SK-N-SH (cell line): ENCODE measurements at regions not wholly inside any gene's neighbourhood (a gene's known extent, or its start where the extent isn't known, plus 50 kb on each side); places are given as distances from the start of the nearest gene placed in this dataset.

Experiments
- CTCF ChIA-PET: fragments of 300-600, 350-600 bp; formaldehyde crosslinking; extraction: SDS; loops from one replicate; lab custom pipeline; 2021; lab: Yijun Ruan, JAX
- POLR2A ChIA-PET: fragments of 350-600 bp; sonication (Branson Sonifier 250); formaldehyde crosslinking; extraction: SDS; loops from one replicate; lab custom pipeline; 2020; ENCODE audit warnings: antibody characterized with exemption, inconsistent platforms; lab: Yijun Ruan, JAX
- DNase-seq: peaks from one replicate; pipeline ENCODE4 v3.0.0; 2012
- H2AFZ ChIP-seq: fragments of 200-600 bp; sonication (generic); 2 replicates; pipeline ENCODE4 v1.8.1; 2016; ENCODE audit warnings: antibody characterized with exemption, mild to moderate bottlenecking, low read depth
- H3F3A ChIP-seq: fragments of 200-600 bp; sonication (generic); replicated peaks from 2 replicates; pipeline ENCODE3; 2016; ENCODE audit warnings: antibody characterized with exemption, mild to moderate bottlenecking; ENCODE audit not compliant: insufficient read depth
- H3K27ac ChIP-seq, 2 experiments: fragments of 200-500 bp in 1 of 2; fragments of 200-600 bp in 1 of 2; sonication (Bioruptor generic) in 1 of 2; sonication (generic), shearing (Covaris generic) in 1 of 2; 2 replicates each; pipeline versions ENCODE4 v1.5.1 to v1.6.1; 2014 to 2016; ENCODE audit warnings: low read depth in 2 of 2, inconsistent platforms in 1 of 2, low read length in 1 of 2, mild to moderate bottlenecking in 1 of 2, mixed read lengths in 1 of 2
- H3K27me3 ChIP-seq: fragments of 200-600 bp; sonication (generic), shearing (Covaris generic); 2 replicates; pipeline ENCODE4 v1.6.1; 2016; ENCODE audit warnings: mixed run types; ENCODE audit not compliant: insufficient read depth
- H3K36me3 ChIP-seq, 2 experiments: fragments of 200-500 bp in 1 of 2; fragments of 200-600 bp in 1 of 2; sonication (Bioruptor generic) in 1 of 2; sonication (generic) in 1 of 2; replicated peaks in 1 of 2; 2 replicates each; pipeline versions ENCODE3 to v1.5.1; 2014 to 2016; ENCODE audit warnings: low read length in 1 of 2, mild to moderate bottlenecking in 1 of 2; ENCODE audit not compliant: insufficient read depth in 2 of 2, control insufficient read depth in 1 of 2
- H3K4me1 ChIP-seq, 2 experiments: fragments of 200-500 bp in 1 of 2; fragments of 200-600 bp in 1 of 2; sonication (Bioruptor generic) in 1 of 2; sonication (generic), shearing (Covaris generic) in 1 of 2; 2 replicates each; pipeline versions ENCODE4 v1.5.1 to v1.6.1; 2014 to 2016; ENCODE audit warnings: low read depth in 1 of 2, low read length in 1 of 2, mixed run types in 1 of 2; ENCODE audit not compliant: insufficient read depth in 2 of 2, control insufficient read depth in 1 of 2
- H3K4me2 ChIP-seq: fragments of 200-600 bp; sonication (generic), shearing (Covaris generic); 2 replicates; pipeline ENCODE4 v1.6.1; 2017; ENCODE audit warnings: mixed run types
- H3K4me3 ChIP-seq, 2 experiments: fragments of 200-500 bp in 1 of 2; fragments of 200-600 bp in 1 of 2; sonication (Bioruptor generic) in 1 of 2; sonication (generic), shearing (Covaris generic) in 1 of 2; 2 replicates each; pipeline versions ENCODE4 v1.5.1 to v1.8.1; 2014 to 2016; ENCODE audit warnings: low read depth in 2 of 2, inconsistent platforms in 1 of 2, low read length in 1 of 2, mild to moderate bottlenecking in 1 of 2, mixed read lengths in 1 of 2, moderate library complexity in 1 of 2
- H3K79me2 ChIP-seq: fragments of 200-600 bp; sonication (generic); 2 replicates; pipeline ENCODE4 v1.8.1; 2017; ENCODE audit warnings: mild to moderate bottlenecking; ENCODE audit not compliant: insufficient read depth
- H3K9ac ChIP-seq: fragments of 200-600 bp; sonication (generic); 2 replicates; pipeline ENCODE4 v1.6.1; 2017; ENCODE audit warnings: mixed run types
- H3K9me2 ChIP-seq: fragments of 200-600 bp; sonication (generic); 2 replicates; pipeline ENCODE4 v1.6.1; 2017; ENCODE audit warnings: mixed run types
- H3K9me3 ChIP-seq: fragments of 200-600 bp; sonication (generic); 2 replicates; pipeline ENCODE4 v1.6.1; 2017; ENCODE audit warnings: mixed run types, mild to moderate bottlenecking, moderate library complexity
- H4K20me1 ChIP-seq: fragments of 200-600 bp; sonication (generic); 2 replicates; pipeline ENCODE4 v1.6.1; 2017; ENCODE audit warnings: mild to moderate bottlenecking, mixed run types; ENCODE audit not compliant: insufficient read depth
- EZH2phosphoT487 ChIP-seq: fragments of 200-600 bp; sonication (generic); IDR thresholded peaks from 2 replicates; pipeline ENCODE4 v1.6.1; 2017; ENCODE audit warnings: low read depth, mixed run types, mild to moderate bottlenecking, antibody characterized with exemption, moderate library complexity, borderline replicate concordance
- FOSL2 ChIP-seq: IDR thresholded peaks from 2 replicates; pipeline ENCODE4 v1.4.0; 2012; ENCODE audit warnings: low read depth, mild to moderate bottlenecking, moderate library complexity, borderline replicate concordance
- FOXJ3 ChIP-seq: sonication (generic); formaldehyde crosslinking; IDR thresholded peaks from 2 replicates; pipeline ENCODE4 v1.5.1; 2020; ENCODE audit warnings: mild to moderate bottlenecking, missing genetic modification reagents
- GABPA ChIP-seq: IDR thresholded peaks from 2 replicates; pipeline ENCODE4 v1.4.0; 2012; ENCODE audit warnings: low read depth, mild to moderate bottlenecking
- GATA2 ChIP-seq: sonication (generic); formaldehyde crosslinking; IDR thresholded peaks from 2 replicates; pipeline ENCODE4 v1.5.0; 2020; ENCODE audit warnings: mild to moderate bottlenecking, missing genetic modification reagents
- IRF3 ChIP-seq: fragments of 150-350 bp; IDR thresholded peaks from 2 replicates; pipeline ENCODE4 v1.6.1; 2016; ENCODE audit warnings: mild to moderate bottlenecking, low read depth, low read length
- MEF2A ChIP-seq: IDR thresholded peaks from 2 replicates; pipeline ENCODE4 v1.4.0; 2012; ENCODE audit warnings: low read depth, borderline replicate concordance
- PBX3 ChIP-seq: IDR thresholded peaks from 2 replicates; pipeline ENCODE4; 2012
- POLR2AphosphoS5 ChIP-seq: IDR thresholded peaks from 2 replicates; pipeline ENCODE4 v1.6.1; 2012; ENCODE audit warnings: low read depth, low read length
- RFX5 ChIP-seq: IDR thresholded peaks from 2 replicates; pipeline ENCODE4 v1.6.1; 2012; ENCODE audit warnings: mild to moderate bottlenecking, improper control_type of control experiment, low read length
- SIN3A ChIP-seq: IDR thresholded peaks from 2 replicates; pipeline ENCODE4 v1.6.1; 2012; ENCODE audit warnings: low read depth, mild to moderate bottlenecking, low read length, moderate library complexity, borderline replicate concordance
- TAF1 ChIP-seq: IDR thresholded peaks from 2 replicates; pipeline ENCODE4 v1.6.1; 2012; ENCODE audit warnings: low read depth, mild to moderate bottlenecking, low read length, moderate library complexity, borderline replicate concordance
- TCF12 ChIP-seq: IDR thresholded peaks from 2 replicates; pipeline ENCODE4 v1.4.0; 2012
- USF1 ChIP-seq: IDR thresholded peaks from 2 replicates; pipeline ENCODE4 v1.4.0; 2012; ENCODE audit warnings: low read depth, borderline replicate concordance
- YY1 ChIP-seq: IDR thresholded peaks from 2 replicates; pipeline ENCODE4 v1.4.0; 2012; ENCODE audit warnings: low read depth, mild to moderate bottlenecking
- WGBS: methylation state at CpG from one replicate; pipeline ENCODE4 v1.1.6; 2017; ENCODE audit warnings: low lambda C conversion rate; 5-methylcytosine and 5-hydroxymethylcytosine counted together
- TF ChIP-seq, protein P1 (sequence below): fragments of 150-350 bp; IDR thresholded peaks from 2 replicates; pipeline ENCODE4 v1.6.1; 2017; ENCODE audit warnings: antibody characterized with exemption, low read length, low read depth, borderline replicate concordance
- TF ChIP-seq, protein P2 (sequence below): IDR thresholded peaks from 2 replicates; pipeline ENCODE4 v1.4.0; 2012; ENCODE audit warnings: low read depth

DNA sequence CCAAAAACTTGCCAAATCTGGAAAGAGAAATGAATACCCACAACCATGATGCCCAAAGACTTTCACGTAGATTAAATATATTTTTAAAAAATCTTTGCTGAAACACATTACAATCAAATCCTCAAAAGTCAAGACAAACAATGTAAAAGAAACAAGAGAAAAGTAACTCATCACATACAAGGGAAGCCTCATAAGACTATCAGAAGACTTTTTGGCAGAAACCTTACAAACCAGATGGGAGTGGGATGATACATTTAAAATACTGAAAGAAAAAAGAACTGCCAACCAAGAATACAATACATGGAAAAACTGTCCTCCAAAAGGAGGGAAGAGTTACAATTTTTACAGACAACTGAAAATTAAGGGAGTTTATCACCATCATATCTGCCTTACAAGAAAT lies 319.0 kb upstream of the INTU start:
- TF ChIP-seq TCF12: no peak
- no peak for TF ChIP-seq TAF1
- TF ChIP-seq GABPA: no peak
- no peak for TF ChIP-seq IRF3
- TF ChIP-seq USF1: no peak
- TF ChIP-seq, protein P1, sequence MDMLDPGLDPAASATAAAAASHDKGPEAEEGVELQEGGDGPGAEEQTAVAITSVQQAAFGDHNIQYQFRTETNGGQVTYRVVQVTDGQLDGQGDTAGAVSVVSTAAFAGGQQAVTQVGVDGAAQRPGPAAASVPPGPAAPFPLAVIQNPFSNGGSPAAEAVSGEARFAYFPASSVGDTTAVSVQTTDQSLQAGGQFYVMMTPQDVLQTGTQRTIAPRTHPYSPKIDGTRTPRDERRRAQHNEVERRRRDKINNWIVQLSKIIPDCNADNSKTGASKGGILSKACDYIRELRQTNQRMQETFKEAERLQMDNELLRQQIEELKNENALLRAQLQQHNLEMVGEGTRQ: no peak
- no peak for TF ChIP-seq GATA2 (CRISPR knock-in tag)
- no peak for TF ChIP-seq FOSL2
- no peak for TF ChIP-seq MEF2A
- TF ChIP-seq FOXJ3 (CRISPR knock-in tag): no peak
- no peak for TF ChIP-seq POLR2AphosphoS5
- TF ChIP-seq SIN3A: no peak
- TF ChIP-seq, protein P2, sequence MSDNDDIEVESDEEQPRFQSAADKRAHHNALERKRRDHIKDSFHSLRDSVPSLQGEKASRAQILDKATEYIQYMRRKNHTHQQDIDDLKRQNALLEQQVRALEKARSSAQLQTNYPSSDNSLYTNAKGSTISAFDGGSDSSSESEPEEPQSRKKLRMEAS: no peak
- no peak for TF ChIP-seq RFX5
- TF ChIP-seq YY1: no peak
- TF ChIP-seq EZH2phosphoT487: no peak
- no peak for TF ChIP-seq PBX3
- TF ChIP-seq, all 33 proteins: peak for 0
- H3K79me2 ChIP-seq: no peaks in the 10 kb centered on the region
- H3K36me3 ChIP-seq: no peaks in the 10 kb centered on the region
- ChIA-PET POLR2A (no interaction called here), CTCF (no interaction called here)
- no peaks in the 10 kb centered on the region for H4K20me1 ChIP-seq
- no peak for DNase-seq
- H3K9me2 ChIP-seq: no peaks in the 10 kb centered on the region
- H3K9me3 ChIP-seq: 0 out of 2 replicates have a peak, but pooled peaks cover 5% of the 10 kb centered on the region
- no peak overlapping the region for H3K4me3 ChIP-seq
- no peak overlapping the region for H3K9ac ChIP-seq
- H2AFZ ChIP-seq: no peak overlapping the region
- H3K4me2 ChIP-seq: no peak overlapping the region
- H3K27ac ChIP-seq: no peak overlapping the region
- no peaks in the 10 kb centered on the region for H3K4me1 ChIP-seq
- no peaks in the 10 kb centered on the region for H3F3A ChIP-seq
- no peaks in the 10 kb centered on the region for H3K27me3 ChIP-seq
- WGBS: 17% methylated on average over 1 of the region's 1 CpG
